B cell (primary cell): ENCODE measurements at regions not wholly inside any gene's neighbourhood (a gene's known extent, or its start where the extent isn't known, plus 50 kb on each side); places are given as distances from the start of the nearest gene placed in this dataset.

Source experiments
- ATAC-seq: fragments of 200-7000 bp; cut with Tn5 transposase; one replicate; pipeline ENCODE4 v1.10.0; 2021; ENCODE audit warnings: low read depth, mild to moderate bottlenecking, moderate number of reproducible peaks, moderate library complexity
- CTCF ChIA-PET: fragments of 350-600 bp; sonication (Branson Sonifier 250); formaldehyde crosslinking; loops from one replicate; lab custom pipeline; 2021; ENCODE audit warnings: antibody characterized with exemption, inconsistent platforms; lab: Charles Lee
- POLR2A ChIA-PET: fragments of 350-600 bp; sonication (Branson Sonifier 250); formaldehyde crosslinking; loops from one replicate; lab custom pipeline; 2021; ENCODE audit warnings: antibody characterized with exemption; lab: Charles Lee
- DNase-seq: peaks from one replicate; pipeline ENCODE4 v3.0.0; 2013
- H2AFZ ChIP-seq: 2 replicates; pipeline ENCODE4 v1.6.1; 2012; ENCODE audit warnings: mild to moderate bottlenecking, low read depth, low read length; ENCODE audit not compliant: insufficient read depth, poor library complexity, severe bottlenecking
- H3K27ac ChIP-seq, 2 donors: 1 replicate in 1 of 2; 2 replicates in 1 of 2; pipeline ENCODE4 v1.5.1; 2012 to 2013; ENCODE audit warnings: low read length in 2 of 2, mild to moderate bottlenecking in 2 of 2, moderate library complexity in 1 of 2
- H3K27me3 ChIP-seq, 4 experiments: fragments of 200-600 bp in 1 of 4; sonication (generic) in 1 of 4; replicated peaks in 1 of 4; 1 replicate in 2 of 4; 2 replicates in 2 of 4; pipeline versions ENCODE4 v1.6.1 to v1.7.0; 2013 to 2016; ENCODE audit warnings: low read length in 3 of 4, mild to moderate bottlenecking in 2 of 4, mixed read lengths in 1 of 4, moderate library complexity in 1 of 4; ENCODE audit not compliant: insufficient read depth in 4 of 4, control insufficient read depth in 3 of 4; ENCODE audit errors: control extremely low read depth in 1 of 4
- H3K36me3 ChIP-seq, 2 experiments: replicated peaks in 1 of 2; 1 replicate in 1 of 2; 2 replicates in 1 of 2; pipeline versions ENCODE4 v1.6.1 to v1.7.1; 2013; ENCODE audit warnings: low read length in 1 of 2; ENCODE audit not compliant: insufficient read depth in 2 of 2, control insufficient read depth in 1 of 2; ENCODE audit errors: control extremely low read depth in 1 of 2, extremely low read depth in 1 of 2
- H3K4me1 ChIP-seq, 2 donors: fragments of 200-600 bp in 1 of 2; sonication (generic) in 1 of 2; 1 replicate in 1 of 2; 2 replicates in 1 of 2; pipeline versions ENCODE4 v1.5.1 to v1.6.1; 2013 to 2017; ENCODE audit warnings: low read length in 2 of 2; ENCODE audit not compliant: control insufficient read depth in 2 of 2, insufficient read depth in 2 of 2
- H3K4me2 ChIP-seq: replicated peaks from 2 replicates; pipeline ENCODE3; 2012; ENCODE audit warnings: mild to moderate bottlenecking, low read depth, low read length; ENCODE audit not compliant: poor library complexity, severe bottlenecking
- H3K4me3 ChIP-seq, 5 experiments: fragments of 200-600 bp in 1 of 5; sonication (generic) in 1 of 5; 1 replicate in 3 of 5; 2 replicates in 2 of 5; pipeline versions ENCODE4 v1.5.1 to v1.7.0; 2011 to 2016; ENCODE audit warnings: low read length in 4 of 5, mild to moderate bottlenecking in 4 of 5, low read depth in 2 of 5, control low read depth in 1 of 5, moderate library complexity in 1 of 5; ENCODE audit not compliant: insufficient read depth in 1 of 5; ENCODE audit errors: control extremely low read depth in 1 of 5, extremely low read depth in 1 of 5
- H3K79me2 ChIP-seq: fragments of 200-600 bp; sonication (generic); one replicate; pipeline ENCODE4 v1.6.0; 2016; ENCODE audit warnings: low read length; ENCODE audit not compliant: control insufficient read depth, insufficient read depth
- H3K9ac ChIP-seq: fragments of 200-600 bp; sonication (generic); 2 replicates; pipeline ENCODE4 v1.6.1; 2017; ENCODE audit warnings: mild to moderate bottlenecking, low read length, moderate library complexity
- H3K9me3 ChIP-seq, 3 donors: one replicate each; pipeline versions ENCODE4 v1.6.1 to v1.7.1; 2013; ENCODE audit warnings: low read length in 2 of 3; ENCODE audit not compliant: control insufficient read depth in 2 of 3, insufficient read depth in 1 of 3; ENCODE audit errors: control extremely low read depth in 1 of 3
- H4K20me1 ChIP-seq: 2 replicates; pipeline ENCODE4 v1.6.0; 2012; ENCODE audit warnings: mild to moderate bottlenecking, low read length; ENCODE audit not compliant: insufficient read depth, control insufficient read depth, poor library complexity, severe bottlenecking
- H3K27ac Mint-ChIP-seq: one replicate; pipeline ENCODE4 v1.8.0; 2021; ENCODE audit warnings: mixed read lengths
- H3K27me3 Mint-ChIP-seq: one replicate; pipeline ENCODE4 v1.8.0; 2021; ENCODE audit warnings: mixed read lengths
- H3K4me1 Mint-ChIP-seq: one replicate; pipeline ENCODE4 v1.8.0; 2021; ENCODE audit warnings: mixed read lengths
- H3K4me3 Mint-ChIP-seq: one replicate; pipeline ENCODE4 v1.8.0; 2021; ENCODE audit warnings: mixed read lengths
- H3K9me3 Mint-ChIP-seq: one replicate; pipeline ENCODE4 v1.8.0; 2022; ENCODE audit warnings: mixed read lengths; ENCODE audit not compliant: insufficient read depth
- CTCF ChIP-seq: fragments of 200-600 bp; IDR thresholded peaks from one replicate; pipeline ENCODE4 v1.8.0; 2022; ENCODE audit warnings: antibody characterized with exemption, mild to moderate bottlenecking
- EZH2 ChIP-seq: IDR thresholded peaks from 2 replicates; pipeline ENCODE4 v1.6.1; 2012; ENCODE audit warnings: borderline replicate concordance, low read depth, mild to moderate bottlenecking, moderate library complexity, low read length; ENCODE audit not compliant: insufficient read depth, poor library complexity, severe bottlenecking
- WGBS: methylation state at CpG from one replicate; pipeline ENCODE4 v1.1.5; 2013; ENCODE audit warnings: missing lambda C conversion rate; ENCODE audit not compliant: insufficient coverage; 5-methylcytosine and 5-hydroxymethylcytosine counted together
- intact Hi-C: fragments of 100-400 bp; cut with micrococcal nuclease; formaldehyde crosslinking; loops from one replicate; pipeline ENCODE4 v1.10.0; 2022

GRCh38 chr5:2095011-2095410 lies 212.3 kb upstream of the IRX4 start:
- ChIA-PET POLR2A (no interaction called here), CTCF (no interaction called here)
- Histone ChIP-seq H3K4me3 (no peak overlapping the region), H3K36me3 (no peaks in the 10 kb centered on the region), H3K27me3 (no peaks in the 10 kb centered on the region), H3K27ac (no peak overlapping the region), H3K4me2 (no peak overlapping the region), H2AFZ (no peak overlapping the region), H3K79me2 (no peaks in the 10 kb centered on the region), H3K4me1 (no peaks in the 10 kb centered on the region), H3K9me3 (peaks cover 0 to 19% (median 0%) of the 10 kb centered on the region in 3 donors), H3K9ac (no peak overlapping the region), H4K20me1 (no peaks in the 10 kb centered on the region)
- Mint-ChIP-seq H3K9me3 (no peaks in the 10 kb centered on the region), H3K27me3 (no peaks in the 10 kb centered on the region), H3K4me3 (no peak overlapping the region), H3K4me1 (no peaks in the 10 kb centered on the region), H3K27ac (no peak overlapping the region)
- TF ChIP-seq CTCF: no peak
- no peak for TF ChIP-seq EZH2
- ATAC-seq: no peak
- intact Hi-C loops: no loop called here
- DNase-seq: no peak
- WGBS: 96% methylated on average over 11 of the region's 12 CpGs

- ChIA-PET POLR2A (no interaction called here), CTCF (no interaction called here)
- Histone ChIP-seq H3K4me2 (no peak overlapping the region), H3K9ac (no peak overlapping the region), H3K4me1 (no peaks in the 10 kb centered on the region), H4K20me1 (no peaks in the 10 kb centered on the region), H2AFZ (no peak overlapping the region), H3K27ac (no peak overlapping the region), H3K4me3 (no peak overlapping the region), H3K36me3 (no peaks in the 10 kb centered on the region), H3K79me2 (no peaks in the 10 kb centered on the region), H3K9me3 (peaks cover 0 to 19% (median 0%) of the 10 kb centered on the region in 3 donors), H3K27me3 (no peaks in the 10 kb centered on the region)
- 94% methylated on average over 14 of the region's 15 CpGs for WGBS
- Mint-ChIP-seq H3K4me3 (no peak overlapping the region), H3K4me1 (no peaks in the 10 kb centered on the region), H3K27ac (no peak overlapping the region), H3K9me3 (no peaks in the 10 kb centered on the region), H3K27me3 (no peaks in the 10 kb centered on the region)
- no peak for TF ChIP-seq CTCF
- TF ChIP-seq EZH2: no peak
- intact Hi-C loops: no loop called here
- ATAC-seq (no peak), DNase-seq (no peak)
Measured at GRCh38 chr5:2094616-2094995, 211.9 kb upstream of the IRX4 start.
